AG09309 (cell line): ENCODE measurements at regions not wholly inside any gene's neighbourhood (a gene's known extent, or its start where the extent isn't known, plus 50 kb on each side); places are given as distances from the start of the nearest gene placed in this dataset.
A peak's percentile ranks its signal among the peaks of the same experiment; 100 is the strongest.
"Not testable (repeated sequence)": the region's sequence is repeated elsewhere in the genome, so short reads cannot be mapped to it uniquely, and the experiment has no call there.

Experiments used
- DNase-seq: peaks from one replicate; pipeline ENCODE4 v3.0.0-alpha.2; 2010; ENCODE audit warnings: low read depth
- H3K4me3 ChIP-seq: 2 replicates; pipeline ENCODE4 v1.5.1; 2011; ENCODE audit warnings: mild to moderate bottlenecking, low read depth, low read length, moderate library complexity; ENCODE audit not compliant: control insufficient read depth

- not testable (repeated sequence) for DNase-seq, H3K4me3 ChIP-seq
Observed at GRCh38 chr9:41367301-41367700, 178.2 kb upstream of the ZNG1F start.

- H3K4me3 ChIP-seq, DNase-seq: not testable (repeated sequence)
Observed at GRCh38 chr9:41361790-41362189, 172.7 kb upstream of the ZNG1F start.

- H3K4me3 ChIP-seq: peak overlapping the region; percentile 61
- DNase-seq: peak; percentile 2
Observed at GRCh38 chr9:41359116-41359515, 170.0 kb upstream of the ZNG1F start.

GRCh38 chr9:41358682-41359081, 169.6 kb upstream of the ZNG1F start:
- DNase-seq: not testable (repeated sequence)
- H3K4me3 ChIP-seq: peak overlapping the region; percentile 61

- H3K4me3 ChIP-seq: peak overlapping the region; percentile 35
- not testable (repeated sequence) for DNase-seq
Observed at GRCh38 chr9:41357918-41358404, 168.8 kb upstream of the ZNG1F start.

- H3K4me3 ChIP-seq, DNase-seq: not testable (repeated sequence)
Observed at GRCh38 chr9:41357350-41357748, 168.2 kb upstream of the ZNG1F start.

- DNase-seq: peak; percentile 10
- not testable (repeated sequence) for H3K4me3 ChIP-seq
Observed at GRCh38 chr9:41356588-41357349, 167.7 kb upstream of the ZNG1F start.

GRCh38 chr9:41355712-41356450, 166.8 kb upstream of the ZNG1F start:
- not testable (repeated sequence) for DNase-seq, H3K4me3 ChIP-seq

- not testable (repeated sequence) for DNase-seq
Observed at GRCh38 chr9:41354978-41355377, 165.9 kb upstream of the ZNG1F start.

GRCh38 chr9:41354060-41354934, 165.2 kb upstream of the ZNG1F start:
- DNase-seq, H3K4me3 ChIP-seq: not testable (repeated sequence)

More at GRCh38 chr9:41354978-41355377, 165.9 kb upstream of the ZNG1F start:
- not testable (repeated sequence) for H3K4me3 ChIP-seq

- not testable (repeated sequence) for H3K4me3 ChIP-seq, DNase-seq
Observed at GRCh38 chr9:41353026-41353425, 163.9 kb upstream of the ZNG1F start.

- H3K4me3 ChIP-seq, DNase-seq: not testable (repeated sequence)
Observed at GRCh38 chr9:41352390-41352789, 163.3 kb upstream of the ZNG1F start.

GRCh38 chr9:41347893-41348292, 158.8 kb upstream of the ZNG1F start:
- DNase-seq, H3K4me3 ChIP-seq: not testable (repeated sequence)

- not testable (repeated sequence) for H3K4me3 ChIP-seq, DNase-seq
Observed at GRCh38 chr9:41332562-41332961, 143.4 kb upstream of the ZNG1F start.

GRCh38 chr9:41321277-41321676, 132.2 kb upstream of the ZNG1F start:
- not testable (repeated sequence) for DNase-seq, H3K4me3 ChIP-seq

GRCh38 chr9:41308953-41309352, 119.8 kb upstream of the ZNG1F start:
- DNase-seq, H3K4me3 ChIP-seq: not testable (repeated sequence)

- not testable (repeated sequence) for H3K4me3 ChIP-seq, DNase-seq
Observed at GRCh38 chr9:41285744-41286143, 96.6 kb upstream of the ZNG1F start.
